SH-SY5Y (cell line): ENCODE measurements at regions not wholly inside any gene's neighbourhood (a gene's known extent, or its start where the extent isn't known, plus 50 kb on each side); places are given as distances from the start of the nearest gene placed in this dataset.
A peak's percentile ranks its signal among the peaks of the same experiment; 100 is the strongest.

Source experiments
- GATA2 ChIP-seq: IDR thresholded peaks from 2 replicates; pipeline ENCODE4 v1.6.1; 2011; ENCODE audit warnings: mild to moderate bottlenecking, low read depth, low read length
- GATA3 ChIP-seq: IDR thresholded peaks from 2 replicates; pipeline ENCODE4 v1.6.1; 2011; ENCODE audit warnings: low read depth, mild to moderate bottlenecking, low read length, moderate library complexity

DNA sequence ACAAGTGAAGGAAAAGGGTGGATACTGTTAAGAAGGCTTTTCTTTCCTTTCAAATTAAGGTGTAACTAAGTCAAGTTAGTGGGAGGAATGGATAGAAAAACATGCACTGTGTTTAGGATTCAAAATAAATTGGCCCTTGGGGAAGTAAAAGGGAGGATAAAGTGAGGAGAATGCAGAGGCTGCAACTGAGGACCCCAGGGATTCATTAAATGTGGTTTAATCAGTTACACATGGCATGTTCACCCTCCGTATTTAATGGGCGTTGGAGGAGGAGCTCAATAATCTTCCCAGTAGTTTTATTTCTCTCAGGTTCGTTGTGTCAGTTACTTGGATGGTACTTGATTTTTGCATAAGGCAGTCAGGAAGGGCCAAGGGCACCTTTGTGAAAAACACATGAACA is 966.3 kb downstream of the JRKL start:
- no peak for TF ChIP-seq GATA3
- TF ChIP-seq GATA2 = no peak

DNA sequence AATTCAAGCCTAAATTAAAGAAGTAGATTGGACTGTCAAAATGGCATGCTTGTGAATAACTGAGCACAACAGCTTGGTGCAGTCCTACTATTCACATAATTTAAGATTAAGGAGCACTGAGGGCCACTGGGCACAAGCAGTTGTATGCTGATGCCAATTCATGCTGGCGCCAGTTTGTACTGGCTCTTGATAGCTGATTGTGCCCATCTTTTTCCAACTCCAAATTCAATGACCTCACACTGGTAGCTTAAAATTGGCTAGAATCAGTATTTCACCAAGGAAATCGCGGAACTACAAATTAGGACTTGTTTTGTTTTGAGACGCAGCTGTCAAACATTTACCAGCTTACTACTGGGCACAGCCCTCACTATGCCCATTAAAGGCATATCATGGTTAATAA is 969.2 kb downstream of the JRKL start:
- TF ChIP-seq GATA3 (no peak), GATA2 (no peak)

DNA sequence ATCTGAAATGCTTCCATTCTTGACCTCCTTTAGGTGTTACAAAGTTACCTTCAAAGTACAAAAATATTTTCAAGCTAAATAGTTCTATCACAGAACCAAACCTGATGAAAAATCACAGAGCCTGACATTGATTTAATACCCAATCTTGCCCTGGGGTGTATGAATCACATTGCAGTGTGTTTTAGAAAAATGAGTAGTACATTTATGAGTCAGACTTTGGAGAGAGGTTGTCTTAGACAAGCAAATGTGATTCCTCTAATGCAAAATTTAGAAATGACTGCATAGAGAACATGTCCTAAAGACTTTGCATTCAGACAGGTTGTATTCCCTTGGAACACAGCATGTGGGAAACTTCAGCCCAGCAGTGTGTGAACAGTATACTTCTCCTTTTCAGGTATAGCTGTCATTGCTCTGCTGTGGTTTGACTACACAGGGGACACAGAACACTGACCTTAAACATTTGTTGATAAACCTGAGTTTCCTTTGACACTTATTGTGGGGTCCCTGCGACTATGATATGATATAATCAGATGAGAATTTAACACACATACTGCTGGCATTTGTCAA is 972.1 kb downstream of the JRKL start:
- TF ChIP-seq GATA2 = no peak
- no peak for TF ChIP-seq GATA3

DNA sequence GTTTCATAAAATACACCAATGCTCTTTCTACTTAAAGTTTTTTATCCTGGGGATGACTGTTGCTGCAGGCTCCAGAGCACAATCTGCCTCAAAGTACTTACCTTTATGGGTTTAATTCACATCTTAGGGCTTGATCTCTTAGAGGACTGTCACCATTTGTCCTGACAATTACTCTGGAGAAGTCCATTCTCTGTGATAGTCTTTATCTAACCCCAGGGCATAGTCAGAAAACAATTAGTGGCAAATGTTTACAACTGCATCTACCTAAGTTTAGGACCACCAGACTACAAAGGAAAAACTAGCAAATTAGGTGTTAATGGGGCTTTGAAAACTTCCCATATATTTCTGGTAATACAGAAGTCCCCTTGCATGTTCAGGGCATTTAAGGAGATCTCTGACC is 973.5 kb downstream of the JRKL start:
- TF ChIP-seq GATA3 = no peak
- no peak for TF ChIP-seq GATA2

DNA sequence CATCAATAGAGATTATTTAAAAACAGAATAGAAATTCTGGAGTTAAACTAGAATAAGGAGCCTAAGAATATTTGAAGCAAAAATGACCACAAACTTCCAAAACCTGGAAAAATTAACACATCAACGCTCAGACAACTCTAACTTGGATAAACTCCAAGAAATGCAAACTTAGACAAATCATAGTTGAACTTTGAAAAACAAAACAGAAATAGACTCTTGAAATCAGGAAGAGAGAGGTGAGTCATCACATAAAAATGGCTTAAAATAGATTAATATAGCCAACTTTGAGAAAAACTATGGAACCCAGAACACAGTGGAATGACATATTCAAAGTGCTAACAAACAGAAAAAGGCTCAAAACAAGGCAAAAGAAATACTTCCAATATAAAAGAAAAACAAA is 974.2 kb downstream of the JRKL start:
- TF ChIP-seq GATA3 (no peak), GATA2 (no peak)

DNA sequence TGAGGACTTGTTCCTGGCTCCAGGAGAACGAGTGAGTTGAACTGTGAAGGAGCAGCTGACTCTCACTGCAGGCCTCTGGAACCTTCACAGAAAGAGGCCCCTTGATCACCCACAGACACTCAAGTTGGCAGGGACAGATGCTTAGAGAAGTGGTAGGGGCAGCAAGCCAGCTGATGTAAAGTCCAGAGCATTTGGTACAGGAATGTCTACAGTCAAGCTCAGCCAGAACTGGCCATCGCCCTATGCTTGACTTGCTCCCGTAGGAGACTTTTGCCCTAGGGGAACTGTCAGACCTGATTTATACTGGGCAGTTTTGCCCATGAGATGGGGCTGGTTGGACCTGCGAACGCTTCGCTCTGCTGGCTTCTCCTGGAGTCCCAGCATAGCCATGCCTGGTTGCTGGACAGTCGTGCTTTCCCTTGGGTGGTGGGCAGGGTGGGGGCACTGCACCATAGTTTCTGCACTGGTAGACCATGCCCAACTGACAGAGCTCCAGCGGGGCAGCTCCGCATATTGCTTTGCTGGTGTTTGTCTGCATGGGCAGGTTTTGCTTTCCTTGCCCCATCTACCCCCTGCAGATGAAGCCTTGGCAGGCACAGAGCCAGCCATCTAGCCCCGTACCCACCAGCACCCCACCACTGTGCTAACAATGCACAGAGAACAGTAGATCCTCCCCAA is 977.7 kb downstream of the JRKL start:
- no peak for TF ChIP-seq GATA2
- no peak for TF ChIP-seq GATA3

DNA sequence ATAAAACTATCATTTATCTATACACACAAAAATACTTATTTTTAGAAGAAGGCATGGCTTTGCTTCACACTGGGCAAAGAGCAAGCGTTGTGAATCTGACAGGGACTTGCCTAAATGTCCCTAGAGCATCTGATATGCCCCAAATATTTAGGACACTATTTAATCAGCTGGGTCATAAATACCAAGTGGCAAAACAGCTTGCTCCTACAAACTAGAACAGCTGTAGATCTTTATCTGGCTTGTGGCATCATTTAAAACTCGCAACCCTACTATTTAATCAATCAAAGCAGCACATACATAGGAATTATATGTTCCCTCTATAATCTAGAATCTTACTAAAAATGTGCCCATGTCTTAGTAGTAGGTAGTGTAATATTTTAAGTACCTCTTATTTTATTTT is 999.5 kb downstream of the JRKL start:
- peak; percentile 76 for TF ChIP-seq GATA3
- TF ChIP-seq GATA2 = peak; percentile 75

DNA sequence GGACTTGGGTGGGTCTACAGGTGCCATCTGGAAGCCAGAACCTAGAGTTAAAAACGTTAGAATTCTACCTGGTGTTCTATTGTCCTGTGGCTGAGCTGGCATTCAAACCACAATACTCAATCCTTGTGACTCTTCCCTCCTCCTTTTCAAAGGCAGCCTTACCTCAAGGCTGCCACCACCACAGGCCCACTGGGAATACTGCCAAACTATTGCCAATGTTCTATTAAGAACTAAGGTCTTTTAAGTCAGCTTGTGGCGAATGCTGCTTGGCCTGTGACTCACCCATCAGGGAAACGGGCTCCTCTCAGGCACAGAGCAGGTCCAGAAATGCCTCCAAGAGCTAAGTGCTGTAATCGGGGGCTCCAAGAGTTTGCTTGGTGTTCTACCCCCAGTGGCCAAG is 1008.4 kb downstream of the JRKL start:
- TF ChIP-seq GATA2 (no peak), GATA3 (no peak)

DNA sequence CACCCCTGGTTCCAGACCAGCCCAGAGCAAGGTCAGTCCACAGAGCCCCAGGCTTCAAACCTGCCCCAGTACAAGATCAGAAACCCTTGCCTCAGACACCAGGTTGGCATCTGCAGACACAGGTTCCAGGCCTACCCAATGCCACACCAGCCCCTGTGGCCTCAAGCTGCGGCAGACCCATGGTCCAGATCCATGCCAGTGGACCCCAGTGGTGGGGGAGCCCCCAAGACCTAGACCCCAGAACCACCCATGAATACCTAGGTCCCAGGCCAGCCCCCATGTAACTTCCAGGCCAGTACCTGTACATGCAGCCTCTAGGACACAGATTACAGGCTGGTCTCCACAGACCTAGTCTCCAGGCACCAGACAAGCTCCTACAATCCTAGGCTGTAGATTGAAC is 1019.3 kb downstream of the JRKL start:
- TF ChIP-seq GATA2 (no peak), GATA3 (no peak)

DNA sequence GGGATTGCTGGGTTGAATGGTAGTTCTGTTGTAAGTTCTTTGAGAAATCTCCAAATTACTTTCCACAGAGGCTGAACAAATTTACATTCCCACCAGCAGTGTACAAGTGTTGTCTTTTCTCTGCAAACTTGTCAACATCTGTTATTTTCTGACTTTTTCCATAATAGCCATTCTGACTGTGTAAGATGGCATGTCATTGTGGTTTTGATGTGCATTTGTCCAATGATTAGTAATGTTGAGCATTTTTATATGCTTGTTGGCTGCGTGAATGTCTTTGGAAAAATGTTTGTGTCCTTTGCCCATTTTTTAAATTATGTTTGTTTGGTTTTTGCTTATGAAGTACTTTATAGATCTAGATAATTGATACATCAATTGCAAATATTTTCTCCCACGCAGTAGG is 1025.0 kb downstream of the JRKL start:
- TF ChIP-seq GATA2 (no peak), GATA3 (no peak)

DNA sequence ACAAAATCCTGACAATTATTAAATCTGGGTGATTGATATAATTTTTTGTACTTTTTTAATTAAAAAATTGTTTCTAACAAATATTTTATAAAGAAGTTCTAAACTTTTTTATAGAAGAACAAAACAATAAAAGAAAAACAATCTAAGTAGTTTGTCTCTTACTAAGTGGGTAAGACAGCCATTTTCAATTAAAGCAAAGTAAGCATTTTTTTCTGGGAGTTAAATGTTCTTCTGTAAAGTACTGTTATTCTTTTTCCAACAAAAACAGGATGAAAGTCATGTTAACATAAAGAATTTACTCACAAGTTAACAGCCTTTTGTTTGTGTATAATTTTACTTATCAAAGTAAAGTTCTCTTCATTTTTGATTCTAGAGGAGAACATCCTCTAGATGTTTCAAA is 1029.9 kb downstream of the JRKL start:
- TF ChIP-seq GATA3 = no peak
- no peak for TF ChIP-seq GATA2

DNA sequence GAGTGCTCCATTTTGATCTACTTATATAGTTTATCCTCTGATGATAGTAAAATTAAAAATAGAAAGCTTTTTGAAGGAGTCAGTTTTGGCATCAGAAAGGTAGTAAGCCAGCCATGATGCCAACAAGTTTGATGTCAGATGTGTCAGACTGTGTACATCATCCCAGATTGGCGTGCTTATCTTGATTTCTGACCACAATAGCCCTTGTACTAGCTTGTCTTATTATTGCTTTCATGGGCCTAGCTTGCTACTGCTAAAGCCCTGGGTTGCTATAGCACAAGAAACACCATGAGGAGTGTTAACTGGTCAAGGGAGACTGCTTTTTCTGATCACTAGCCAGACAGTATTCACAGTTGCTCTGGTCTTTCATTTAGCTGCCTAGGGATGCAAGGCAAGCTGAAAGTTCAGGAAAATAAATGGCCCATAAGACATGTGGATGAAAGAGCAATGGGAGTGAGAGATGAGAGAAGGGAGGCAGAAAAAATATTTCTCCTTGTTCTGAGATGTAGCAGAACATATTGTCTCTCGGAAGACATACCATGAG is 1038.5 kb downstream of the JRKL start:
- TF ChIP-seq GATA2 (no peak), GATA3 (no peak)

DNA sequence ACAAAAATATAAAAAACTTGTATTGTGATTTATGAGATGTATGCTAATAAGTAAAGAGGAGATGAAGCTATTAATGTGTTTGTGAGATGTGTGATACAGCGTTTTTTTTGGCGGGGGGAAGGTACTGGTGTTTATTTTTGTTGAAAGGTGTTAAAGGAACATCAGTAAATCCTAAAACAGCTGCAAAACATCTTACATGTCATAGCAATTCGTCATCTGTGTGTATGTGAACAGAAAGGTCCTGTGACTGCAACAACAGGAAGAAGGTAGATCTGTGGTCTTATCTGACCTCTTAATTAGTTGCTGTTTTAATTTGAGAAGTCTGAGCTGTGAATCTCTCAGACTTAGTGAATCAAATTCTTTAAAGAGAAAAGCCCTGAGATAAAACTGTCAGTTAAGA is 1041.1 kb downstream of the JRKL start:
- TF ChIP-seq GATA3 (no peak), GATA2 (no peak)

DNA sequence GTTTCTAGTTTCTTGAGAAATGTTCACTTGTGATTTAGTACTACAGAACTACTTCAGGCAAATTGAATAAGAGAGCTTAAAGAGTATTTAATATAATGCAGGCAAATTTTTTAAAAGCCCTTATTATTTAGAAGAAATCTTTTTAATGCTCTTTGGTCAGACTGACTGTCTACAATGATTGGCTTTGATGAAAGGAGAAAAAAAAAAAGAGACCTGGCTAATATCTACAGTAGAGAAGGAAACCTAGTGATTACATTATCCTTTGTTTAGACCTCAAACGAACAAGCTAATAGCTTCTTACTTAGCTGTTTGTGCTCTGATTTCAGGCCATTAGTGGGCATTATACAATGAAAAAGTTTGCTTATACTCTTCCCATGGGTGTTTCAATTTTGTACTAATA is 1043.1 kb downstream of the JRKL start:
- TF ChIP-seq GATA3 (no peak), GATA2 (no peak)

DNA sequence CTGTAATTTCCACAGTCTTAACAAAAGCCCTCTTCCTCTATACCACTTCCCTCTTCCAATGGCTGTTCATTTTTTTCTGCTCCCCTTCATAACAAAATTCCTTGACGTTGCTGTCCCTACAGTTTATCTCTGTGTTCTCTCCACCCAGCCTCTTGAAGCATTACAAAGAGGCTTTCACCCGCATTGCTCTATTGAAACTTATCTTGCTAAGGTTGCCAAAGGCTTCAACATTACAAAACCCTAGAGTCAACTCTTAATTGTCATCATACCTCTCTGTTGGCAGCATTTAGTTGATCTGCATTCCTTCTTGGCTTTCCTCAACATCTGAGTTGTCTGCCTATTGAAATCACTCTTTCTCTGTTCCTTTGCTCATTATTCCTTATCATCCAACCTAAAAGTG is 1055.7 kb downstream of the JRKL start:
- no peak for TF ChIP-seq GATA3
- no peak for TF ChIP-seq GATA2

DNA sequence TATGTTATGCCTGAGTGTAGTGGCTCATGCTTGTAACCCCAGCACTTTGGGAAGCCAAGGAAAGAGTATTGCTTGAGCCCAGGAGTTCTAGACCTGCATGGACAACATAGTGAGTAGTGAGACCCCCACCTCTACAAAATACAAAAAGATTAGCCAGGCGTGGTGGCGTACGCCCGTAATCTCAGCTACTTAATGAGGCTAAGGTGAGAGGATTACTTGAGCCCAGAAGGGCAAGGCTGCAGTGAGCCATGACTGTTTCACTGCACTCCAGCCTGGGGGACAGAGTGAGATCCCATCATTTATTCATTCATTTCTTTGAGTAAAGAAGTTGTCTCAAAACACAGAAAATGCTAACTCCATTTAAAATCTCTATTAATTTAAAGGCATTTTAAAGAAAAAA is 1061.6 kb downstream of the JRKL start:
- TF ChIP-seq GATA2 (no peak), GATA3 (no peak)

DNA sequence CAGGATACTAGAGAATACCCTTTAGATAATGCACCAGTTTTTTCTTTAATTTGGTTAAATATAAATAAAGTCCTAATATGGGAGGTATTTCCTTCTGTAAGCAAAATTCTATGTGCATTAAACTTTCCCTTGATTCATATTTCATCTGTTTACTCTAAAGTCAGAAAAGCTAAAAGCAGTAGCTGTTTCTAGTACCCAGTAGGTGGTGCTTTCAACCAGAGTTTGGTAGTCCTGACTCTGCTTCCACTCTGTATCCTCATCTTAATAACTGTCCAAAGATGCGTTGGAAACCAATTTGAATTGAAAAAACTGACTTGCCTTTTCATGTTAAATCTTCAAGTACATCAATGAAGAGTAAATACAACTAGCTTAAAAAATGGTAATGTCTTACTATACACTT is 1065.2 kb downstream of the JRKL start:
- TF ChIP-seq GATA2 = no peak
- TF ChIP-seq GATA3 = no peak
